MCF 10A (cell line): ENCODE measurements at regions not wholly inside any gene's neighbourhood (a gene's known extent, or its start where the extent isn't known, plus 50 kb on each side); places are given as distances from the start of the nearest gene placed in this dataset.

Source experiments
- BruUV-seq: library from RNA; stranded (reverse); fragments of 400-500 nt; replicated peaks from 2 replicates; lab custom pipeline; 2021; lab: Mats Ljungman, UMichigan
- CTCF ChIA-PET: fragments of 300-600 bp; sonication (Branson Sonifier 250); formaldehyde crosslinking; extraction: SDS; loops from one replicate; lab custom pipeline; 2021; ENCODE audit warnings: antibody characterized with exemption, inconsistent platforms; lab: Yijun Ruan, JAX
- POLR2A ChIA-PET: fragments of 300-600, 350-650 bp; sonication (Branson Sonifier 250); formaldehyde crosslinking; extraction: SDS; loops from one replicate; lab custom pipeline; 2020; ENCODE audit warnings: antibody characterized with exemption, inconsistent platforms; lab: Yijun Ruan, JAX
- DNase-seq: peaks from one replicate; pipeline ENCODE4 v3.0.0-alpha.2; 2018; ENCODE audit not compliant: unreplicated experiment
- H3K27ac Mint-ChIP-seq: one replicate; pipeline ENCODE4 v1.8.0; 2022; ENCODE audit warnings: mild to moderate bottlenecking, low read depth, mixed read lengths; ENCODE audit not compliant: unreplicated experiment
- H3K27me3 Mint-ChIP-seq: one replicate; pipeline ENCODE4 v1.8.0; 2022; ENCODE audit warnings: mixed read lengths; ENCODE audit not compliant: insufficient read depth, unreplicated experiment
- H3K36me3 Mint-ChIP-seq: one replicate; pipeline ENCODE4 v1.8.0; 2022; ENCODE audit warnings: mild to moderate bottlenecking, moderate library complexity, mixed read lengths; ENCODE audit not compliant: insufficient read depth, unreplicated experiment
- H3K4me1 Mint-ChIP-seq: one replicate; pipeline ENCODE4 v1.8.0; 2022; ENCODE audit warnings: mixed read lengths; ENCODE audit not compliant: insufficient read depth, unreplicated experiment
- H3K4me3 Mint-ChIP-seq: one replicate; pipeline ENCODE4 v1.8.0; 2022; ENCODE audit warnings: mild to moderate bottlenecking, moderate library complexity, mixed read lengths; ENCODE audit not compliant: unreplicated experiment
- H3K9me3 Mint-ChIP-seq: one replicate; pipeline ENCODE4 v1.8.0; 2022; ENCODE audit warnings: mixed read lengths; ENCODE audit not compliant: unreplicated experiment
- intact Hi-C: fragments of 100-400 bp; cut with micrococcal nuclease; formaldehyde crosslinking; loops from 2 replicates; pipeline ENCODE4 v1.14.1; 2022
- TF ChIP-seq, protein P1 (sequence below): fragments of 200-600 bp; IDR thresholded peaks from one replicate; pipeline ENCODE4 v1.8.0; 2022; ENCODE audit warnings: antibody characterized with exemption, mild to moderate bottlenecking; ENCODE audit not compliant: unreplicated experiment

GRCh38 chr2:208854717-208855116 is 448.1 kb downstream of the PTH2R start:
- no peak for DNase-seq
- Mint-ChIP-seq H3K4me1 (no peaks in the 10 kb centered on the region), H3K27me3 (no peaks in the 10 kb centered on the region), H3K27ac (no peak overlapping the region), H3K9me3 (peaks cover 25% of the 10 kb centered on the region), H3K4me3 (no peak overlapping the region), H3K36me3 (no peaks in the 10 kb centered on the region)
- BruUV-seq: no TSS peak
- intact Hi-C loops: no loop called here
- CTCF ChIA-PET: no interaction called here
- TF ChIP-seq, protein P1, sequence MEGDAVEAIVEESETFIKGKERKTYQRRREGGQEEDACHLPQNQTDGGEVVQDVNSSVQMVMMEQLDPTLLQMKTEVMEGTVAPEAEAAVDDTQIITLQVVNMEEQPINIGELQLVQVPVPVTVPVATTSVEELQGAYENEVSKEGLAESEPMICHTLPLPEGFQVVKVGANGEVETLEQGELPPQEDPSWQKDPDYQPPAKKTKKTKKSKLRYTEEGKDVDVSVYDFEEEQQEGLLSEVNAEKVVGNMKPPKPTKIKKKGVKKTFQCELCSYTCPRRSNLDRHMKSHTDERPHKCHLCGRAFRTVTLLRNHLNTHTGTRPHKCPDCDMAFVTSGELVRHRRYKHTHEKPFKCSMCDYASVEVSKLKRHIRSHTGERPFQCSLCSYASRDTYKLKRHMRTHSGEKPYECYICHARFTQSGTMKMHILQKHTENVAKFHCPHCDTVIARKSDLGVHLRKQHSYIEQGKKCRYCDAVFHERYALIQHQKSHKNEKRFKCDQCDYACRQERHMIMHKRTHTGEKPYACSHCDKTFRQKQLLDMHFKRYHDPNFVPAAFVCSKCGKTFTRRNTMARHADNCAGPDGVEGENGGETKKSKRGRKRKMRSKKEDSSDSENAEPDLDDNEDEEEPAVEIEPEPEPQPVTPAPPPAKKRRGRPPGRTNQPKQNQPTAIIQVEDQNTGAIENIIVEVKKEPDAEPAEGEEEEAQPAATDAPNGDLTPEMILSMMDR: no peak
- POLR2A ChIA-PET: no interaction called here

DNA sequence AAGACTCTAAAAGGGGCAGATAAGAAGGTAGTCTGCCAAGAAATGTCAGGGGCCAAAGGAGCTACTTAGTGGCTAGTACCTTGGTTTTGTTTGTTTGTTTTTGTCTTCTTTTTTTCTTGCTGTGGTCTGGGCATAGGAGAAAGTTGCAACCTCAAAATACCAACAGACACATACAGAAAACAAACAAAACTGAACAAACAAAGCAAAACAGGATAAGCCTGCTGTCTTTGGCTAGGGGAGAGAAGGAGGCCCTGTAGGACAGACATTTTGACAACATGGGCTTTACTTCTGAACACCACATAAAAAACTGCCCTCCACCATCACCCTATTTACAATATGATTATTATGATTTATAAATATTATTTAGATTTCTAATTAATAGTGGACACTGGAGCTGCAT is 460.8 kb downstream of the PTH2R start:
- Mint-ChIP-seq H3K4me3 (no peak overlapping the region), H3K27ac (no peak overlapping the region), H3K27me3 (no peaks in the 10 kb centered on the region), H3K9me3 (peaks cover 7% of the 10 kb centered on the region), H3K4me1 (no peaks in the 10 kb centered on the region), H3K36me3 (no peaks in the 10 kb centered on the region)
- TF ChIP-seq, protein P1: no peak
- intact Hi-C loops: no loop called here
- POLR2A ChIA-PET: no interaction called here
- no peak for DNase-seq
- CTCF ChIA-PET: no interaction called here
- no TSS peak for BruUV-seq

- no peaks in the 10 kb centered on the region for H3K36me3 Mint-ChIP-seq
- TF ChIP-seq, protein P1: no peak
- DNase-seq: peak; percentile 34
- no peak overlapping the region for H3K27ac Mint-ChIP-seq
- H3K4me3 Mint-ChIP-seq: no peak overlapping the region
- intact Hi-C loops: loop anchor here (5.0 kb wide), 1 partner anchor 335 kb away; no protein-coding TSS in a partner anchor
- ChIA-PET POLR2A (interaction anchor here (0.5 to 1.2 kb wide), 2 partner anchors 20 to 170 kb away, joined by 3 read pairs; no protein-coding TSS in a partner anchor), CTCF (interaction anchor here (0.7 kb wide), 1 partner anchor 91 kb away, joined by 3 read pairs; no protein-coding TSS in a partner anchor)
- H3K9me3 Mint-ChIP-seq: peaks cover 16% of the 10 kb centered on the region
- H3K4me1 Mint-ChIP-seq: no peaks in the 10 kb centered on the region
- no peaks in the 10 kb centered on the region for H3K27me3 Mint-ChIP-seq
- no TSS peak for BruUV-seq
These were observed 466.0 kb downstream of the PTH2R start for GRCh38 chr2:208872591-208872990.

- Mint-ChIP-seq H3K4me1 (no peaks in the 10 kb centered on the region), H3K27me3 (no peaks in the 10 kb centered on the region), H3K9me3 (peaks cover 19% of the 10 kb centered on the region), H3K36me3 (no peaks in the 10 kb centered on the region), H3K27ac (no peak overlapping the region), H3K4me3 (no peak overlapping the region)
- POLR2A ChIA-PET: no interaction called here
- CTCF ChIA-PET: interaction anchor here (0.7 to 1.1 kb wide), 3 partner anchors 28 to 414 kb away, joined by 3 to 4 read pairs (median 4); no protein-coding TSS in a partner anchor
- intact Hi-C loops: no loop called here
- TF ChIP-seq, protein P1: no peak
- no peak for DNase-seq
- BruUV-seq: no TSS peak
These were observed 473.1 kb downstream of the PTH2R start for GRCh38 chr2:208879666-208880065.
